ENCODE measurements at regions not wholly inside any gene's neighbourhood (a gene's known extent, or its start where the extent isn't known, plus 50 kb on each side); places are given as distances from the start of the nearest gene placed in this dataset.

DNA sequence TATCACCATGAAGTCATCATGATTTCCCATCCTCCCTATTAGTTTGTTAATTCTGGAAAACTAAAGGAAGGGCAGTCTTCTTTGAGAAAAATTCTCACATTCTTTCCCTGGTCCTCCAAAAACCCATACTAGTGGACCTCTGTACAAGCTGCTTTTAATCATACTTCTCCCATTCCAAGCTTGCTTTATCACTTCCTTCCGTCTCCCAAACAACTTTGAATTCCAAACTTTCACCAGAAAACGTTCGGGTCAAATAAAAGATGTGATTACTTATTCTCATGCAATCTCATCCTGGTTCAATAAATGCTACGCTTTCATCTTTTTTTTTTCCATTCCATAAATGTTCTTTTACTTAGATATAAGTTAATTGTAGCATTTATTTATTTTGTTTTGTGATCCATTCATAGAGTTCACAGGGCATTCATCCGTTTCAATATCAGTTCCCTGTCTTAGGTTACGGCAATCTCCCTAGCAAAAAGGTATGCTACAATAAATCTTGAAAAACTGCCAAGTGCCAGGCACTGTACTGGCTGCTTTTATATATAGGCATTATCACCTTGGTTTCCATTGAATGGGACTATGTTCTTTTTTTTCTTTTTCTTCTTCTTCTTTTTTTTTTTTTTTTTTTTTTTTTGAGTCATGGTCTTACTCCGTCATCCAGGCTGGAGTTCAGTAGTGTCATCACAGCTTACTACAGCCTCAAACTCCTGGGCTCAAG is 100.2 kb upstream of the GREM2 start:
- H3K4me1 Mint-ChIP-seq (ENCODE audit: unreplicated experiment), result peaks cover 24% of the 10 kb centered on the region

DNA sequence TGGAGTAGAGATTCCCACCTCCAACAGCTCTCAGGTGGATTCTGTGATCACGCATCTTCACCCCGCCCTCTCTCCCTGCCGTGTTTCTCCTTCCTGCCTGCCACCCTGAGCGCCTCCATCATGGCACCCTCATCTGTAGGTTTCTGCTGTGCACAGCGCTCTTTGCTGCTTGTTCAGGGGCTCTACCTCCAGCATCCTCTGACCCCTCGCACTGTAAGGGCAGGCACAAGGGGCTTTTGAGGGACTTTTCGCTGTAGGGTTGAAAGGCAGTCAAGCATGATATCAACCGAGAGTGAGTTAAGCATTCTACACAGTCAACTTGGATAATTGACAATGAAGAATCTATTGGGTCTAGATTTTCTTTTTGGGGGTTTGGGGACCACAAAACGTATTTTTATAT is 99.1 kb upstream of the GREM2 start:
- TF ChIP-seq, protein P1, sequence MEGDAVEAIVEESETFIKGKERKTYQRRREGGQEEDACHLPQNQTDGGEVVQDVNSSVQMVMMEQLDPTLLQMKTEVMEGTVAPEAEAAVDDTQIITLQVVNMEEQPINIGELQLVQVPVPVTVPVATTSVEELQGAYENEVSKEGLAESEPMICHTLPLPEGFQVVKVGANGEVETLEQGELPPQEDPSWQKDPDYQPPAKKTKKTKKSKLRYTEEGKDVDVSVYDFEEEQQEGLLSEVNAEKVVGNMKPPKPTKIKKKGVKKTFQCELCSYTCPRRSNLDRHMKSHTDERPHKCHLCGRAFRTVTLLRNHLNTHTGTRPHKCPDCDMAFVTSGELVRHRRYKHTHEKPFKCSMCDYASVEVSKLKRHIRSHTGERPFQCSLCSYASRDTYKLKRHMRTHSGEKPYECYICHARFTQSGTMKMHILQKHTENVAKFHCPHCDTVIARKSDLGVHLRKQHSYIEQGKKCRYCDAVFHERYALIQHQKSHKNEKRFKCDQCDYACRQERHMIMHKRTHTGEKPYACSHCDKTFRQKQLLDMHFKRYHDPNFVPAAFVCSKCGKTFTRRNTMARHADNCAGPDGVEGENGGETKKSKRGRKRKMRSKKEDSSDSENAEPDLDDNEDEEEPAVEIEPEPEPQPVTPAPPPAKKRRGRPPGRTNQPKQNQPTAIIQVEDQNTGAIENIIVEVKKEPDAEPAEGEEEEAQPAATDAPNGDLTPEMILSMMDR (IDR thresholded peaks at IDR 0.05), result no peak
- Mint-ChIP-seq H3K9me3 (ENCODE audit: unreplicated experiment) (no peaks in the 10 kb centered on the region), H3K4me3 (ENCODE audit: unreplicated experiment) (no peak overlapping the region), H3K27me3 (ENCODE audit: unreplicated experiment) (peaks cover 10% of the 10 kb centered on the region), H3K4me1 (ENCODE audit: unreplicated experiment) (peaks cover 26% of the 10 kb centered on the region), H3K27ac (ENCODE audit: unreplicated experiment) (no peak overlapping the region), H3K36me3 (ENCODE audit: unreplicated experiment) (no peaks in the 10 kb centered on the region)
- DNase-seq (ENCODE audit: extremely low spot score, unreplicated experiment), result no peak

More for the DNA sequence above, 100.2 kb upstream of the GREM2 start:
- Mint-ChIP-seq H3K9me3 (ENCODE audit: unreplicated experiment) (no peaks in the 10 kb centered on the region), H3K27me3 (ENCODE audit: unreplicated experiment) (peaks cover 10% of the 10 kb centered on the region), H3K27ac (ENCODE audit: unreplicated experiment) (no peak overlapping the region), H3K36me3 (ENCODE audit: unreplicated experiment) (no peaks in the 10 kb centered on the region), H3K4me3 (ENCODE audit: unreplicated experiment) (no peak overlapping the region)
- no peak for DNase-seq (ENCODE audit: extremely low spot score, unreplicated experiment)
- TF ChIP-seq, protein P1 (IDR thresholded peaks at IDR 0.05), result no peak

DNA sequence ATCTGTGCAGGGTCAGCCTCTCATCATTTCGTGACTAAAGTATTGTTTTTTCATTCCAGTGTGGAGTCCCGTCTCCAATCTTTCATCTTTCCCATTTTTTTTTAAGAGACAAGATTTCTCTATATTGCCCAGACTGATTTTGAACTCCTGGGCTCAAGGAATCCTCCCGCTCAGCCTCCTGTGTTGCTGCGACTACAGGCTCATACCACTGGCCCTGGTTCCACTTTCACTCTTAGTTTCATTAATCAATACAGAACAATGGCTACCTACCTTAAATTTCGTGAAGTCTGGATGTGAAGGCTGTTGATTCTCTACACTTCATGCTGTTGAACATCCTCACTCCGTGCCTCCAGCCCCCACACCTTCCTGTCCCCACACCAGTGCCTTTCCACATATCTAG is 97.7 kb upstream of the GREM2 start:
- peaks cover 30% of the 10 kb centered on the region for H3K4me1 Mint-ChIP-seq (ENCODE audit: unreplicated experiment)

DNA sequence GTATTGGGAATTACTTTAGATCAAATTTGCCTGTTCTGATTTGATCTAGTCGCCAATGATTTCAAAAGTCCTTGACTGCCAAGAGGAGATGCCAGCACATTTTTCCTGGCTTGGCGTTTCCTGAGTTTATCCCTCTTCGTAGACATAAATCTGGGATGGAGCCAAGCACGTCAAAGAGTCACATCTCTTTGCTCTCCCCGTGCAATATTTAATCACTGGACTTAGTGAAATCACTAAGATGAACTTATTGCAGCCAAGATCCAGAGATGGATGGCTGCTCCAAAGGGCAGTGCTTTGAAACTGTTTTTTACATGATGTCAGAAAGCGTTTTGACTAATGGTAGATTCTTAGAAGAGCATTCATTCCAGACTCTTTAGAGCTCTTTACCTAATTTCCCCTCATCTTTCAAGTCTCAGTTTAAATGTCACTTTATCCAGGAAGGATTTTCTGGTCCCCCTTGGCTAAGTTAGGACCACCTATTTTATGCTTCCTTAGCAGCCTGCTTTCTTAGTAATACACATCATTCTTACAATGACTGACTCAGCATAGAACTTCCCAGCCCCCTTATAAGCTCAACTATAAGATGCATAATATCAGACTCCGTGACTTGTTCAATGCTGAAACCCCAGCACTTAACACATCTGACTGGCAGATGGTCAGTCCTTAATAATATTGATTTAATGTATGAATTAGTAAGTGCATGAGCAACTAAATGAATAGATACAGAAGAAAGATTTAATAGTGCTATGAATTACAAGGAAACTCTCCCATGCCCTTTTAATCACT is 94.4 kb upstream of the GREM2 start:
- Mint-ChIP-seq H3K9me3 (ENCODE audit: unreplicated experiment) (no peaks in the 10 kb centered on the region), H3K27me3 (ENCODE audit: unreplicated experiment) (peaks cover 18% of the 10 kb centered on the region), H3K27ac (ENCODE audit: unreplicated experiment) (no peak overlapping the region), H3K4me1 (ENCODE audit: unreplicated experiment) (peaks cover 21% of the 10 kb centered on the region), H3K36me3 (ENCODE audit: unreplicated experiment) (no peaks in the 10 kb centered on the region), H3K4me3 (ENCODE audit: unreplicated experiment) (no peak overlapping the region)
- DNase-seq (ENCODE audit: extremely low spot score, unreplicated experiment), result no peak
- TF ChIP-seq, protein P1 (IDR thresholded peaks at IDR 0.05), result no peak

More for the DNA sequence above, 97.7 kb upstream of the GREM2 start:
- H3K9me3 Mint-ChIP-seq (ENCODE audit: unreplicated experiment), result no peaks in the 10 kb centered on the region
- H3K27ac Mint-ChIP-seq (ENCODE audit: unreplicated experiment), result no peak overlapping the region
- no peaks in the 10 kb centered on the region for H3K36me3 Mint-ChIP-seq (ENCODE audit: unreplicated experiment)
- peaks cover 13% of the 10 kb centered on the region for H3K27me3 Mint-ChIP-seq (ENCODE audit: unreplicated experiment)
- TF ChIP-seq, protein P1 (IDR thresholded peaks at IDR 0.05), result no peak
- no peak for DNase-seq (ENCODE audit: extremely low spot score, unreplicated experiment)
- no peak overlapping the region for H3K4me3 Mint-ChIP-seq (ENCODE audit: unreplicated experiment)

DNA sequence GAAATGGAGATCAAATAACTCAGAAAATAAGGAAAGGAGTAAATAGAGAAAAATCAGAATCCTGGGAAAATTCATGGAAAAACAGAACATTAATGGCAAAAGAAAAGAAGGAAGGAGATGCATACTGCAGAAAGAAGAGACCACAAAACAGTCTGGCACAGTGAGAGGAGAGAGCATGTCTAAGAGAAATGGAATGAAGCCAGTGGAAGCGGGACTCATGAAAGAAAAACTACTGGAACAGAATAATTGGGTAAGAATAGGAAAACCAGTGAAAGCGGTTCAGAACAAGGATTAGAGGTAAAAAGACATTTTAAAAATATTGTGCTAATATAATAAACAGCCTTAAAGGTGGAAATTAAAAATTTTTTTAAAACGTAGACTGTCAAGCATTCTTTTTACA is 93.6 kb upstream of the GREM2 start:
- Mint-ChIP-seq H3K4me3 (ENCODE audit: unreplicated experiment) (no peak overlapping the region), H3K27ac (ENCODE audit: unreplicated experiment) (no peak overlapping the region), H3K4me1 (ENCODE audit: unreplicated experiment) (peaks cover 21% of the 10 kb centered on the region), H3K9me3 (ENCODE audit: unreplicated experiment) (no peaks in the 10 kb centered on the region), H3K27me3 (ENCODE audit: unreplicated experiment) (peaks cover 18% of the 10 kb centered on the region), H3K36me3 (ENCODE audit: unreplicated experiment) (no peaks in the 10 kb centered on the region)
- TF ChIP-seq, protein P1 (IDR thresholded peaks at IDR 0.05), result no peak
- no peak for DNase-seq (ENCODE audit: extremely low spot score, unreplicated experiment)
